ENCODE measurements at regions not wholly inside any gene's neighbourhood (a gene's known extent, or its start where the extent isn't known, plus 50 kb on each side); places are given as distances from the start of the nearest gene placed in this dataset.

GRCh38 chr12:107624493-107624892 lies 61.1 kb upstream of the PWP1 start:
- Histone ChIP-seq H3K36me3 (replicated peaks in 1 of 2) (no peaks in the 10 kb centered on the region), H3K4me3 (no peak overlapping the region), H3K27me3 (no peaks in the 10 kb centered on the region), H3K27ac (no peak overlapping the region), H3K9me3 (replicated peaks in 1 of 3) (no peaks in the 10 kb centered on the region), H3K4me1 (replicated peaks in 1 of 2) (no peaks in the 10 kb centered on the region)
- no peak for DNase-seq
- intact Hi-C loops (cut with DNase I): no loop called here
- WGBS, 4 donors: 88 to 96% (median 93%) methylated on average over 4 of the region's 4 CpGs
- TF ChIP-seq CTCF (IDR thresholded peaks at IDR 0.05) (no peak), POLR2A (IDR thresholded peaks at IDR 0.05) (no peak)

- TF ChIP-seq CTCF (IDR thresholded peaks at IDR 0.05): no peak
- no peak for TF ChIP-seq POLR2A (IDR thresholded peaks at IDR 0.05)
- no peaks in the 10 kb centered on the region for H3K4me1 ChIP-seq (replicated peaks in 1 of 2)
- no peaks in the 10 kb centered on the region for H3K36me3 ChIP-seq (replicated peaks in 1 of 2)
- no peaks in the 10 kb centered on the region for H3K9me3 ChIP-seq (replicated peaks in 1 of 3)
- H3K4me3 ChIP-seq: no peak overlapping the region
- DNase-seq: no peak
- no peaks in the 10 kb centered on the region for H3K27me3 ChIP-seq
- 77 to 84% (median 81%) methylated on average over 3 of the region's 3 CpGs for WGBS, 4 donors
- H3K27ac ChIP-seq: no peak overlapping the region
- intact Hi-C loops (cut with DNase I): no loop called here
Measured at GRCh38 chr12:107631715-107632114, 53.9 kb upstream of the PWP1 start.

- DNase-seq: no peak
- no peak overlapping the region for H3K4me3 ChIP-seq
- no peaks in the 10 kb centered on the region for H3K9me3 ChIP-seq (replicated peaks in 1 of 3)
- no peaks in the 10 kb centered on the region for H3K36me3 ChIP-seq (replicated peaks in 1 of 2)
- H3K27ac ChIP-seq: no peak overlapping the region
- no peaks in the 10 kb centered on the region for H3K27me3 ChIP-seq
- H3K4me1 ChIP-seq (replicated peaks in 1 of 2): no peaks in the 10 kb centered on the region
- TF ChIP-seq CTCF (IDR thresholded peaks at IDR 0.05): no peak
- no peak for TF ChIP-seq POLR2A (IDR thresholded peaks at IDR 0.05)
- intact Hi-C loops (cut with DNase I): no loop called here
- WGBS, 4 donors: 81 to 89% (median 84%) methylated on average over 5 of the region's 5 CpGs
Measured at GRCh38 chr12:107632246-107632645, 53.4 kb upstream of the PWP1 start.

- Histone ChIP-seq H3K4me1 (replicated peaks in 1 of 2) (no peaks in the 10 kb centered on the region), H3K27me3 (no peaks in the 10 kb centered on the region), H3K9me3 (replicated peaks in 1 of 3) (no peaks in the 10 kb centered on the region), H3K27ac (no peak overlapping the region), H3K4me3 (no peak overlapping the region), H3K36me3 (replicated peaks in 1 of 2) (no peaks in the 10 kb centered on the region)
- DNase-seq: no peak
- intact Hi-C loops (cut with DNase I): no loop called here
- TF ChIP-seq POLR2A (IDR thresholded peaks at IDR 0.05) (no peak), CTCF (IDR thresholded peaks at IDR 0.05) (no peak)
- 63 to 70% (median 66%) methylated on average over 10 of the region's 10 CpGs for WGBS, 4 donors
Measured at GRCh38 chr12:107634530-107634929, 51.1 kb upstream of the PWP1 start.
